T-helper 9 cell (primary cell): ENCODE measurements at regions not wholly inside any gene's neighbourhood (a gene's known extent, or its start where the extent isn't known, plus 50 kb on each side); places are given as distances from the start of the nearest gene placed in this dataset.
"Not testable (repeated sequence)": the region's sequence is repeated elsewhere in the genome, so short reads cannot be mapped to it uniquely, and the experiment has no call there.

ENCODE experiments used
- DNase-seq: peaks from one replicate; pipeline ENCODE4 v3.0.0-alpha.2; 2020

GRCh38 chr13:89393758-89394304, 1722.7 kb downstream of the SLITRK5 start:
- no peak for DNase-seq

- no peak for DNase-seq
Observed at GRCh38 chr13:89401264-89401675, 1730.1 kb downstream of the SLITRK5 start.

- no peak for DNase-seq
Observed at GRCh38 chr13:89402211-89402610, 1731.0 kb downstream of the SLITRK5 start.

GRCh38 chr13:89406096-89406495, 1734.9 kb downstream of the SLITRK5 start:
- DNase-seq: not testable (repeated sequence)

GRCh38 chr13:89407357-89407756, 1736.2 kb downstream of the SLITRK5 start:
- DNase-seq: no peak

GRCh38 chr13:89432997-89433396, 1761.8 kb downstream of the SLITRK5 start:
- no peak for DNase-seq

- DNase-seq: not testable (repeated sequence)
Observed at GRCh38 chr13:89434624-89435023, 1763.5 kb downstream of the SLITRK5 start.

GRCh38 chr13:89454681-89455080, 1783.5 kb downstream of the SLITRK5 start:
- DNase-seq: no peak

- DNase-seq: no peak
Observed at GRCh38 chr13:89455225-89455624, 1784.1 kb downstream of the SLITRK5 start.

GRCh38 chr13:89455741-89456140, 1784.6 kb downstream of the SLITRK5 start:
- DNase-seq: no peak

GRCh38 chr13:89457977-89458376, 1786.8 kb downstream of the SLITRK5 start:
- no peak for DNase-seq

- no peak for DNase-seq
Observed at GRCh38 chr13:89458456-89458855, 1787.3 kb downstream of the SLITRK5 start.

- DNase-seq: not testable (repeated sequence)
Observed at GRCh38 chr13:89460895-89461294, 1789.7 kb downstream of the SLITRK5 start.

- no peak for DNase-seq
Observed at GRCh38 chr13:89465366-89465765, 1794.2 kb downstream of the SLITRK5 start.

GRCh38 chr13:89468081-89468480, 1796.9 kb downstream of the SLITRK5 start:
- DNase-seq: no peak

GRCh38 chr13:89470901-89471300, 1799.7 kb downstream of the SLITRK5 start:
- no peak for DNase-seq

- DNase-seq: no peak
Observed at GRCh38 chr13:89474432-89474831, 1803.3 kb downstream of the SLITRK5 start.

- DNase-seq: no peak
Observed at GRCh38 chr13:89486065-89486464, 1814.9 kb downstream of the SLITRK5 start.

- DNase-seq: no peak
Observed at GRCh38 chr13:89486709-89487108, 1815.5 kb downstream of the SLITRK5 start.

GRCh38 chr13:89490661-89491060, 1819.5 kb downstream of the SLITRK5 start:
- DNase-seq: no peak

- no peak for DNase-seq
Observed at GRCh38 chr13:89496478-89496877, 1825.3 kb downstream of the SLITRK5 start.

GRCh38 chr13:89497658-89498057, 1826.5 kb downstream of the SLITRK5 start:
- no peak for DNase-seq

GRCh38 chr13:89502286-89502685, 1831.1 kb downstream of the SLITRK5 start:
- DNase-seq: no peak

- DNase-seq: no peak
Observed at GRCh38 chr13:89514534-89515312, 1832.8 kb upstream of the MIR17HG start.

- DNase-seq: no peak
Observed at GRCh38 chr13:89515948-89516347, 1831.5 kb upstream of the MIR17HG start.
